GM12878 (cell line): ENCODE measurements at regions not wholly inside any gene's neighbourhood (a gene's known extent, or its start where the extent isn't known, plus 50 kb on each side); places are given as distances from the start of the nearest gene placed in this dataset.

Experiments
- ATAC-seq: fragments of 200-7000 bp; cut with Tn5 transposase; 3 replicates; pipeline ENCODE4 v1.9.1; 2020; ENCODE audit warnings: mild to moderate bottlenecking, moderate library complexity
- BruUV-seq: library from RNA; stranded (reverse); fragments of 400-500 nt; replicated peaks from 2 replicates; lab custom pipeline; 2021; lab: Mats Ljungman, UMichigan
- CTCF ChIA-PET: fragments of 300-600 bp; sonication (Branson Sonifier 250); formaldehyde crosslinking; extraction: SDS; loops from one replicate; lab custom pipeline; 2021; ENCODE audit warnings: inconsistent platforms; lab: Yijun Ruan, JAX
- POLR2A ChIA-PET: fragments of 350-600 bp; formaldehyde crosslinking; extraction: SDS; loops from one replicate; lab custom pipeline; 2021; ENCODE audit warnings: inconsistent platforms; lab: Charles Lee
- RAD21 ChIA-PET: fragments of 300-600 bp; sonication (Branson Sonifier 250); formaldehyde crosslinking; loops from one replicate; lab custom pipeline; 2023; ENCODE audit warnings: antibody characterized with exemption; ENCODE audit not compliant: unreplicated experiment; lab: Charles Lee
- SMC1A ChIA-PET: fragments of 300-600 bp; sonication (Branson Sonifier 250); formaldehyde crosslinking; loops from one replicate; lab custom pipeline; 2023; ENCODE audit not compliant: unreplicated experiment, uncharacterized antibody; lab: Charles Lee
- DNase-seq: peaks from one replicate; pipeline ENCODE4 v3.0.0-alpha.2; 2011; ENCODE audit warnings: low read depth, low spot score
- FAIRE-seq: peaks from 3 replicates; lab custom pipeline; 2011; peaks lifted over from hg19 to GRCh38; lab: Jason Lieb, UNC
- H2AFZ ChIP-seq: 2 replicates; pipeline ENCODE4 v1.6.0; 2011; ENCODE audit warnings: low read depth, low read length, control low read depth; ENCODE audit not compliant: control insufficient read depth
- H3K27ac ChIP-seq: 2 replicates; pipeline ENCODE4 v1.5.1; 2011; ENCODE audit warnings: control low read depth; ENCODE audit not compliant: control insufficient read depth, insufficient read depth
- H3K27me3 ChIP-seq, 2 experiments: replicated peaks in 1 of 2; 2 replicates each; pipeline versions ENCODE4 v1.6.0 to v1.6.1; 2011; ENCODE audit warnings: low read length in 1 of 2; ENCODE audit not compliant: control insufficient read depth in 2 of 2, insufficient read depth in 2 of 2
- H3K36me3 ChIP-seq, 2 experiments: 2 replicates each; pipeline ENCODE4 v1.5.1; 2011; ENCODE audit warnings: low read length in 1 of 2; ENCODE audit not compliant: control insufficient read depth in 2 of 2, insufficient read depth in 2 of 2
- H3K4me1 ChIP-seq: 2 replicates; pipeline ENCODE4 v1.6.1; 2011; ENCODE audit warnings: mild to moderate bottlenecking, low read length, moderate library complexity, mixed read lengths; ENCODE audit not compliant: control insufficient read depth, insufficient read depth
- H3K4me2 ChIP-seq: 2 replicates; pipeline ENCODE4 v1.6.0; 2011; ENCODE audit warnings: control low read depth; ENCODE audit not compliant: control insufficient read depth, insufficient read depth
- H3K4me3 ChIP-seq: fragments of 200-600 bp; sonication (generic); 2 replicates; pipeline ENCODE4 v1.5.1; 2016
- H3K79me2 ChIP-seq: 2 replicates; pipeline ENCODE4 v1.6.0; 2011; ENCODE audit warnings: low read length; ENCODE audit not compliant: control insufficient read depth, insufficient read depth
- H3K9ac ChIP-seq: 2 replicates; pipeline ENCODE4 v1.8.0; 2011; ENCODE audit warnings: low read length, control low read depth, mixed read lengths; ENCODE audit not compliant: control insufficient read depth, insufficient read depth
- H3K9me3 ChIP-seq: replicated peaks from 3 replicates; pipeline ENCODE4 v1.5.1; 2011; ENCODE audit warnings: mild to moderate bottlenecking, low read length; ENCODE audit not compliant: control insufficient read depth, insufficient read depth
- H4K20me1 ChIP-seq: 2 replicates; pipeline ENCODE4 v1.6.0; 2011; ENCODE audit not compliant: control insufficient read depth, insufficient read depth
- BMI1 ChIP-seq: fragments of 450-650 bp; IDR thresholded peaks from 2 replicates; pipeline ENCODE4 v1.6.1; 2016; ENCODE audit warnings: mild to moderate bottlenecking, moderate library complexity, borderline replicate concordance
- BRCA1 ChIP-seq: IDR thresholded peaks from 2 replicates; pipeline ENCODE4 v1.6.1; 2011; ENCODE audit warnings: low read depth, low read length, improper control_type of control experiment
- EZH2 ChIP-seq: IDR thresholded peaks from 2 replicates; pipeline ENCODE4 v1.6.1; 2012; ENCODE audit warnings: low read depth, mild to moderate bottlenecking, control low read depth, inconsistent platforms, low read length, borderline replicate concordance; ENCODE audit not compliant: control insufficient read depth
- GATAD2B ChIP-seq: fragments of 450-650 bp; conservative IDR thresholded peaks from 2 replicates; pipeline ENCODE4 v1.6.1; 2017; ENCODE audit warnings: low read depth, mild to moderate bottlenecking, moderate library complexity
- IKZF1 ChIP-seq: fragments of 450-650 bp; conservative IDR thresholded peaks from 2 replicates; pipeline ENCODE4 v1.6.1; 2017; ENCODE audit warnings: antibody characterized with exemption, mild to moderate bottlenecking
- NBN ChIP-seq: fragments of 450-650 bp; IDR thresholded peaks from 2 replicates; pipeline ENCODE4 v1.6.1; 2016
- NR2F1 ChIP-seq: fragments of 450-650 bp; conservative IDR thresholded peaks from 2 replicates; pipeline ENCODE4 v1.6.1; 2017; ENCODE audit warnings: mild to moderate bottlenecking
- PRDM15 ChIP-seq: fragments of 450-650 bp; formaldehyde crosslinking; IDR thresholded peaks from 2 replicates; pipeline ENCODE4 v1.4.0; 2020; ENCODE audit warnings: mild to moderate bottlenecking, moderate library complexity
- RFX5 ChIP-seq: IDR thresholded peaks from 2 replicates; pipeline ENCODE4 v1.6.1; 2011; ENCODE audit warnings: low read depth, low read length, improper control_type of control experiment
- RUNX3 ChIP-seq: IDR thresholded peaks from 2 replicates; pipeline ENCODE4 v1.6.1; 2012; ENCODE audit warnings: low read length, inconsistent platforms
- SRF ChIP-seq, 2 experiments: IDR thresholded peaks; 2 replicates each; pipeline ENCODE4 v1.6.1; 2011; ENCODE audit warnings: low read depth in 2 of 2, low read length in 2 of 2, mild to moderate bottlenecking in 1 of 2, moderate library complexity in 1 of 2
- TCF3 ChIP-seq: IDR thresholded peaks from 2 replicates; pipeline ENCODE4 v1.6.1; 2012; ENCODE audit warnings: low read depth, mild to moderate bottlenecking, low read length, borderline replicate concordance; ENCODE audit not compliant: insufficient read depth
- TCF7 ChIP-seq: IDR thresholded peaks from 2 replicates; pipeline ENCODE4 v1.6.1; 2014; ENCODE audit warnings: antibody characterized with exemption, borderline replicate concordance
- ZBTB33 ChIP-seq: fragments of 450-650 bp; IDR thresholded peaks from 2 replicates; pipeline ENCODE4 v1.6.1; 2017; ENCODE audit warnings: mild to moderate bottlenecking
- ZNF274 ChIP-seq: IDR thresholded peaks from one replicate; pipeline ENCODE4 v1.8.0; 2011; ENCODE audit not compliant: insufficient read length, insufficient read depth
- WGBS: methylation state at CpG from one replicate; pipeline ENCODE4 v1.1.6; 2016; ENCODE audit warnings: low lambda C conversion rate; ENCODE audit not compliant: insufficient replicate concordance, insufficient coverage; ENCODE audit errors: missing lambda C conversion rate; 5-methylcytosine and 5-hydroxymethylcytosine counted together
- in situ Hi-C: fragments of 300-500 bp; cut with MboI; formaldehyde crosslinking; loops from 9 replicates; pipeline ENCODE4 v1.14.3; 2018; ENCODE audit warnings: mixed read lengths
- intact Hi-C: fragments of 100-400 bp; cut with micrococcal nuclease; formaldehyde crosslinking; loops from one replicate; pipeline ENCODE4 v1.14.2; 2022; ENCODE audit not compliant: unreplicated experiment
- TF ChIP-seq, protein P1 (sequence below): IDR thresholded peaks from 2 replicates; pipeline ENCODE4 v1.6.1; 2011; ENCODE audit warnings: low read depth, mild to moderate bottlenecking, low read length, moderate library complexity, borderline replicate concordance; ENCODE audit errors: extremely low read depth
- TF ChIP-seq, protein P2 (sequence below): fragments of 450-650 bp; IDR thresholded peaks from 2 replicates; pipeline ENCODE4 v1.6.1; 2017; ENCODE audit warnings: low read depth, mild to moderate bottlenecking, moderate library complexity

- Histone ChIP-seq H3K27me3 (no peaks in the 10 kb centered on the region), H3K4me1 (no peaks in the 10 kb centered on the region), H3K9me3 (no peaks in the 10 kb centered on the region; the same call in 2 of the 3 replicates), H3K79me2 (no peaks in the 10 kb centered on the region), H4K20me1 (no peaks in the 10 kb centered on the region), H3K36me3 (no peaks in the 10 kb centered on the region), H3K27ac (no peak overlapping the region), H3K9ac (no peak overlapping the region), H3K4me3 (no peak overlapping the region), H3K4me2 (no peak overlapping the region), H2AFZ (no peak overlapping the region)
- in situ Hi-C loops (no loop called here), intact Hi-C loops (no loop called here)
- POLR2A ChIA-PET, result no interaction called here
- TF ChIP-seq IKZF1 (no peak), BRCA1 (no peak), BMI1 (no peak), TCF3 (no peak), NR2F1 (no peak), SRF (IDR thresholded peaks at IDR 0.05; ENCODE audit: low read depth in 2 of 2, low read length in 2 of 2) (no peak), PRDM15 (CRISPR knock-in tag) (no peak), RUNX3 (no peak), ZBTB33 (no peak), ZNF274 (no peak), EZH2 (no peak), TCF7 (no peak), RFX5 (no peak), GATAD2B (no peak), NBN (no peak)
- TF ChIP-seq, protein P1, sequence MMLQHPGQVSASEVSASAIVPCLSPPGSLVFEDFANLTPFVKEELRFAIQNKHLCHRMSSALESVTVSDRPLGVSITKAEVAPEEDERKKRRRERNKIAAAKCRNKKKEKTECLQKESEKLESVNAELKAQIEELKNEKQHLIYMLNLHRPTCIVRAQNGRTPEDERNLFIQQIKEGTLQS, result no peak
- TF ChIP-seq, protein P2, sequence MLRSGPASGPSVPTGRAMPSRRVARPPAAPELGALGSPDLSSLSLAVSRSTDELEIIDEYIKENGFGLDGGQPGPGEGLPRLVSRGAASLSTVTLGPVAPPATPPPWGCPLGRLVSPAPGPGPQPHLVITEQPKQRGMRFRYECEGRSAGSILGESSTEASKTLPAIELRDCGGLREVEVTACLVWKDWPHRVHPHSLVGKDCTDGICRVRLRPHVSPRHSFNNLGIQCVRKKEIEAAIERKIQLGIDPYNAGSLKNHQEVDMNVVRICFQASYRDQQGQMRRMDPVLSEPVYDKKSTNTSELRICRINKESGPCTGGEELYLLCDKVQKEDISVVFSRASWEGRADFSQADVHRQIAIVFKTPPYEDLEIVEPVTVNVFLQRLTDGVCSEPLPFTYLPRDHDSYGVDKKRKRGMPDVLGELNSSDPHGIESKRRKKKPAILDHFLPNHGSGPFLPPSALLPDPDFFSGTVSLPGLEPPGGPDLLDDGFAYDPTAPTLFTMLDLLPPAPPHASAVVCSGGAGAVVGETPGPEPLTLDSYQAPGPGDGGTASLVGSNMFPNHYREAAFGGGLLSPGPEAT, result no peak
- FAIRE-seq, result no peak
- 33% methylated on average over 1 of the region's 1 CpG for WGBS
- CTCF ChIA-PET, result no interaction called here
- DNase-seq, result no peak
- no TSS peak for BruUV-seq
- RAD21 ChIA-PET, result no interaction called here
- ATAC-seq, result no peak
- SMC1A ChIA-PET, result no interaction called here
Observed at GRCh38 chr5:44661851-44662250, 146.9 kb upstream of the MRPS30 start.
